GM18867 (cell line): ENCODE measurements at regions not wholly inside any gene's neighbourhood (a gene's known extent, or its start where the extent isn't known, plus 50 kb on each side); places are given as distances from the start of the nearest gene placed in this dataset.
"Not testable (repeated sequence)": the region's sequence is repeated elsewhere in the genome, so short reads cannot be mapped to it uniquely, and the experiment has no call there.

Source experiments
- ATAC-seq: cut with Tn5 transposase; IDR thresholded peaks from one replicate; pipeline ENCODE4 v1.9.1; 2021; ENCODE audit warnings: mild to moderate bottlenecking, moderate library complexity; ENCODE audit not compliant: unreplicated experiment

GRCh38 chr2:147330925-147331324 is 513.9 kb upstream of the ACVR2A start:
- ATAC-seq: no peak

GRCh38 chr2:147327613-147328012 is 517.2 kb upstream of the ACVR2A start:
- ATAC-seq: peak; percentile 54

- no peak for ATAC-seq
These were observed 518.8 kb upstream of the ACVR2A start for GRCh38 chr2:147325990-147326389.

- no peak for ATAC-seq
These were observed 524.7 kb upstream of the ACVR2A start for GRCh38 chr2:147320146-147320545.

GRCh38 chr2:147311058-147311430 is 533.8 kb upstream of the ACVR2A start:
- no peak for ATAC-seq

DNA sequence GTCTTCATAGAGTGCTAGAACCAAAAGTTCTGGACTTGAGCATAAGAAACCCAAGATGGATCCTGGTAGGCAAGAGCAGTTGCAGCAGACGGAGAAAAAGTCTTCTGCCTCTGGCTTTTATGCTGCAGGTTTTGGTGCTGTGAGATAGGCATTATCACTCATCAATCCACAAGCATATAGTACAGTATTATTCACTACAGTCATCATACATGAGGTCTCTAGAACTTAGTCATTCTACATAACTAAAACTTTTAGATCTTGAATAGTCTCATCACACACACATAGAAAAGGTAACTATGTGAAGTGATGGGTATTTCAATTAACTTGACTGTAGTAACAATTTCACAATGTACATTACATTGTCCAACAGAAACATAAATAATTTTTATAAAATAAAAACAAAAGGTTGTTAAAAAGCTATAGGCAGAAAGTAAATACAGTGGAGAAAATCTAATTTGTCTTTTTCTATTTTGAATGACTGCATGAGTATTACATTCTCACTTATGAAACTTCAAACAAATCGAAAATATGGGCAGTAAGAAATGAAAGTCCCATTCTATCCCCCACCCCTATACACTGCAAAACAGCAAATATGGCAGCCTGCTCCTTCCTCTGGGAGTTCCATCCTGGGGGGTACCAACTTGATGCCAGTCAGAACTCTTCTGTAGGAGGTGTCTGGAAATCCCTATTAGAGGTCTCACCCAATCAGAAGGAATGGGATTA is 534.3 kb upstream of the ACVR2A start:
- ATAC-seq: no peak

GRCh38 chr2:147297820-147298219 is 547.0 kb upstream of the ACVR2A start:
- peak; percentile 97 for ATAC-seq

DNA sequence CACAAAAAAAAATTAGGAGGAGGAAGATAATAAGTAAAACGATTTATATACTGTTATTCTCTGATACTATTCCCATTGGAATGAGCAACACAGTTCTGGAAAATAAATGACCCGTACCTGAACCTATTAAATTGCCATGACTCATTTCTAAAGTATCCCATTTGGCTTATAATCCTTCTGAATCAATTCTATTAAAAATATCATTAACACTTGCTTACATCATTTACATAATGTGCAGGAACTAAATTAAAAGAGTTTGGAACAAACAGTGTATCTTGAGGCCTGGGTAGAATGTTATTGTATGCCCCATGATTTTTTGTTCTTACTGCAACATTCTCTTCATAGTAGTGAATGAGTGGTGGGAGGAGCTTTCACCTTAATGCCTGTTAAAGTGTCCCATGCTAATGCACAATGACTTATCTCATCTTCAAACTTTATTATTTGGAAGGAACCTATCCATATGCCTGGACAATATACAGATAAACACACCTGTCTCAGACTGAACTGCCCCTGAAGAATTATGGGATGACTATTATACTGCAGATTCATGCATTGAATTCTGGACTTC is 549.9 kb upstream of the ACVR2A start:
- ATAC-seq: no peak

- no peak for ATAC-seq
These were observed 550.6 kb upstream of the ACVR2A start for GRCh38 chr2:147293991-147294824.

DNA sequence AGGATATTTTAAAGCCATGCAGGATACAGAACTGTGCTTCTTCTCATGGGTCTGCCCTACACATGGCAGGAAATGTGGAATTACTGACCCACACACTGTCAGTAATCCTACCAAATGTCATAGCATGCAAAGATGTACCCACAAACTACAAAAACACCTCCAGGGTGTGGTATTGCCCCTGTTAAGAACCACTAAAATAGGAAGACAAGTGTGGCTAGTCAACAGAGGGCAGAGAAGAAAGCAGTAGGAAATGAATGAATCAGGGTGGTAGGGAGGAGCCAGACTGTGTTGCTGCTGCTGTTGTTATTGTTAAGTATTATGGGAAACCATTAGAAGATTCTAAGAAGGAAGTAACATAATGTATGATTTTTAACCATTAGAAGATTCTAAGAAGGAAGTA is 556.7 kb upstream of the ACVR2A start:
- ATAC-seq: peak; percentile 82

DNA sequence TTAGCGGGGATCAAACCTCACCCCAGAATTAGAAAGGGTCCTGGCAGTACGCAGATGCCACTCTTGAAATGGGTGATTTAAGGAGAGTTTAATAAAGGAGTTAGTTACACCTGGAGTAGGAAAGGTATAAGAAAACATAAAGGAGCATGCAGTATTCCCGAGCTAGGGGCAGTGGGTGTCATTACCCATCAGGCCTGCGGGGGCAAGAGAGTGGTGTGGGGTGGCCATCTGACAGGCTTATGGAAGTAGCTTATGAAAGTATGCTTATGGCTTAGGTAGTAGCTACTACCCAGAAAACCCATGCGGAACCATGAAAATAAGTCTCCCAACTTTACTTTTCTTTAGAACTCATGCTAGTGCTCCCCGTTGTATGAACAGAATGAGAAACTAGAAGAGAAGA is 568.9 kb upstream of the ACVR2A start:
- ATAC-seq: no peak

GRCh38 chr2:147273628-147274027 is 571.2 kb upstream of the ACVR2A start:
- ATAC-seq: no peak

GRCh38 chr2:147273106-147273505 is 571.7 kb upstream of the ACVR2A start:
- ATAC-seq: no peak

DNA sequence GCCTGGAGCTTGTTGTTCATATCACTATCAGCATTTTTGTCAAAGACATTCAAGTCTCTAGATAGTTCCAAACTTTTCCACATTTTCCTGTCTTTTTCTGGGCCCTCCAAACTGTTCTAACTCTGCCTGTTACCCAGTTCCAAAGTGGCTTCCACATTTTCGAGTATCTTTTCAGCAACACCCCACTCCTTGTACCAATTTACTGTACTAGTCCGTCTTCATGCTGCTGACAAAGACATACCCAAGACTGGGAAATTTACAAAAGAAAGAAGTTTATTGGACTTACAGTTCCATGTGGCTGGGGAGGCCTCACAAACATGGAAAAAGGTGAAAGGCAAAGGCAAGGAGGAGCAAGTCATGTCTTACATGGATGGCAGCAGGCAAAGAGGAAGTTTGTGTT is 575.2 kb upstream of the ACVR2A start:
- not testable (repeated sequence) for ATAC-seq

GRCh38 chr2:147260241-147260640 is 584.6 kb upstream of the ACVR2A start:
- no peak for ATAC-seq

DNA sequence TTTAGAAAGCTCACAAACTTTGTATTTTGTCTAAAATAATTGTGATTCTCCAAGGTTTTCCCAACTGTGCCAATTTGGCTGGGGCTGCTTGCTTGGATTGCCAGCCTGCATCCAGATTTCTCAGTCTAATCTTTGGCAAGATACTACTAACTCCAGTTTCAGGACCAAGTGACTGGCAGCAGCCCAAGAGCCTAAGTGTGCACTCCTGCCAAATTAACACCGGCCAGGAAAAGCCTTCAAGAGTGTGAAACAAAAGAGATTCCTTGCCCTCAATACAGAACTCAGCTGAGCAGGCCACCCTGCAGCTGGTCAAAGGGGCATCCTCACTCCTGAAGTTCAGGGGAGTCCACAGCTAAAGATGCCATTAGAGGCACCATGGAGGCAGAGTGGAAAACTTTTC is 589.0 kb upstream of the ACVR2A start:
- no peak for ATAC-seq

- ATAC-seq: no peak
These were observed 594.0 kb upstream of the ACVR2A start for GRCh38 chr2:147250652-147251356.

DNA sequence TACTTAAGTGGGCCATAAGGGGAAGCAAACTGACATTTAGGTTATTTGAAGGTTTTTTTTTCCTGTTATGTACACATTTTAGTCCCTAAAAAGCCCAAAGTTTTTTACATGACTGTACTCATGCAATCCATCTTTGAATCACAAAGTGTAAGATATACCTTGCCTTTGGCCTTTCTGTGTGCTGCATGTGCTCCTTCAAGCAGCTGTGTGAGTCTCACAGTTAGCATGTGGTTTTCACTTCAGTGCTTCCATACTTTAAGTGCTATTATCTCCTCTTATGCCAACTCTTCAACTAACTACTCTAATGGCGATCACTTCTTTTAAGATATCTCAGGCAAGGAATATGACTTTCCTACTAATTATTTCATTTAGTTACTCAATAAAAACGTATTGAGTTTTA is 597.1 kb upstream of the ACVR2A start:
- ATAC-seq: no peak

GRCh38 chr2:147242445-147242844 is 602.4 kb upstream of the ACVR2A start:
- no peak for ATAC-seq

GRCh38 chr2:147236601-147237000 is 608.2 kb upstream of the ACVR2A start:
- no peak for ATAC-seq

DNA sequence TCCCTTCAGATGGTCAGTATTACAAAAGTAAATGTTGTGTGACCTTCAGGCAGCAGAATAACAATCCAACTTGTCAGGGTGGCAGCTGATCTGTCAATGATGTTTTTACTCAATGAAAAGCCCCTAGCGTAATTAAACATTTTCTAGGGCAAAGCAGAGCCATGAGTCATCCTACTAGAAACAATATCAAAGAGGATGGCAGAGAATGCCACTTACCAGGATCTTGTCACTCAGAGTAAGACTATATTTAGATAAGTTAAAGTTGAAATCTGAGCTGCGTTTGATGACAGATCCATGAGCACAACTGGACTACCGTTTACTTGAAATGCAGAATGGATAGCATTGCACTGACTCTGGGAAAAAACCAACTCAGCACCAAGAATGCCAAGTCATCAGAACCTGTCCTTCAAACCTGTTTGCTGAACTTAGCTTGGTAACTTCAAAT is 612.6 kb upstream of the ACVR2A start:
- ATAC-seq: no peak
